ENCODE measurements at regions not wholly inside any gene's neighbourhood (a gene's known extent, or its start where the extent isn't known, plus 50 kb on each side); places are given as distances from the start of the nearest gene placed in this dataset.

DNA sequence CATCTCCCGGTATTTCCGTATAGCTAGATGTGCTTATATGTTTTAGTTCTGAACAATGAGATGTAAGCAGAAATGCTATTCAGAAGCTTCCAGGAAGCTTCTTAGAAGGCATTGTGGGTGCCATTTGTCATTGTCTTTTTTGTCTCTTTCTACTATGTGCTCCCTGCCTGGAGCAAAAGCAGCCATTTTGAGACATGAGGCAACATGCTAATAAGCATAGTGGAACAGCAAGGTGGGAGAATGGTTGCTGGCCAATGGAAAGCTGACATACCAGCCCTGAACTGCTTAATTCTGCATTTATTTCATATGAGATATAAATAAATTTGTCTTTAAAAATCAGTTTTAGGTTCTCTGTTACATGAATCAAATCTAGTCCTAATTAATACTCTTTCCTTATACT is 299.7 kb downstream of the LMO7 start:
- TF ChIP-seq MAX (IDR thresholded peaks at IDR 0.05; ENCODE audit: low read depth, low read length) = no peak
- no peak for TF ChIP-seq CTCF (IDR thresholded peaks at IDR 0.05; ENCODE audit: low read depth, low read length)
- no peak for TF ChIP-seq POLR2A (IDR thresholded peaks at IDR 0.05; ENCODE audit: extremely low read depth, insufficient read length)
- no peak for TF ChIP-seq MYC (IDR thresholded peaks at IDR 0.05; ENCODE audit: low read depth, low read length)
- H3K4me3 ChIP-seq (ENCODE audit: low read depth, low read length) = no peak overlapping the region
- DNase-seq (ENCODE audit: low read depth) = no peak

GRCh38 chr13:75934889-75935288 is 298.8 kb downstream of the LMO7 start:
- no peak for TF ChIP-seq MAX (IDR thresholded peaks at IDR 0.05; ENCODE audit: low read depth, low read length)
- no peak for TF ChIP-seq MYC (IDR thresholded peaks at IDR 0.05; ENCODE audit: low read depth, low read length)
- TF ChIP-seq POLR2A (IDR thresholded peaks at IDR 0.05; ENCODE audit: extremely low read depth, insufficient read length) = no peak
- TF ChIP-seq CTCF (IDR thresholded peaks at IDR 0.05; ENCODE audit: low read depth, low read length) = no peak
- no peak for DNase-seq (ENCODE audit: low read depth)
- H3K4me3 ChIP-seq (ENCODE audit: low read depth, low read length) = no peak overlapping the region

- no peak for DNase-seq (ENCODE audit: low read depth)
- TF ChIP-seq POLR2A (IDR thresholded peaks at IDR 0.05; ENCODE audit: extremely low read depth, insufficient read length) = no peak
- no peak for TF ChIP-seq MAX (IDR thresholded peaks at IDR 0.05; ENCODE audit: low read depth, low read length)
- TF ChIP-seq CTCF (IDR thresholded peaks at IDR 0.05; ENCODE audit: low read depth, low read length) = no peak
- TF ChIP-seq MYC (IDR thresholded peaks at IDR 0.05; ENCODE audit: low read depth, low read length) = no peak
- no peak overlapping the region for H3K4me3 ChIP-seq (ENCODE audit: low read depth, low read length)
Measured at GRCh38 chr13:75932636-75933035, 296.5 kb downstream of the LMO7 start.

GRCh38 chr13:75931116-75931515 is 295.0 kb downstream of the LMO7 start:
- H3K4me3 ChIP-seq (ENCODE audit: low read depth, low read length) = no peak overlapping the region
- no peak for DNase-seq (ENCODE audit: low read depth)
- TF ChIP-seq CTCF (IDR thresholded peaks at IDR 0.05; ENCODE audit: low read depth, low read length) = no peak
- no peak for TF ChIP-seq MYC (IDR thresholded peaks at IDR 0.05; ENCODE audit: low read depth, low read length)
- no peak for TF ChIP-seq MAX (IDR thresholded peaks at IDR 0.05; ENCODE audit: low read depth, low read length)
- no peak for TF ChIP-seq POLR2A (IDR thresholded peaks at IDR 0.05; ENCODE audit: extremely low read depth, insufficient read length)

DNA sequence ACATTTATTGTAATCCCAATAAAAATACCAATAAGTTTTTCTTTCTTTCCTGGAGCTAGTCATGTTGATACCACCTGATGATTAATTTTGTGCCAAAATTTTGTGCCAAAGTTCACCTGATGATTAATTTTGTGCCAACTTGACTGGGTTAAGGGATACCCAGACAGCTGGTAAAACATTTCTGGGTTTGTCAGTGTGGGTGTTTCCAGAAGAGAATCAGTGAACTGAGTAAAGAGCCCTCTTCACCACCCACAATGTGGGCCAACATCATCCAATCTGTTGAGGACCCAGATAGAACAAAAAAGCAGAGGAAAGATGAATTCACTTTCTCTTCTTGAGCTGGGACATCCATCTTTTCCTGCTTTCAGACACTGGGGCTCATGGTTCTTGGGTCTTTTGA is 292.9 kb downstream of the LMO7 start:
- no peak for DNase-seq (ENCODE audit: low read depth)
- TF ChIP-seq MAX (IDR thresholded peaks at IDR 0.05; ENCODE audit: low read depth, low read length) (no peak), MYC (IDR thresholded peaks at IDR 0.05; ENCODE audit: low read depth, low read length) (no peak), CTCF (IDR thresholded peaks at IDR 0.05; ENCODE audit: low read depth, low read length) (no peak), POLR2A (IDR thresholded peaks at IDR 0.05; ENCODE audit: extremely low read depth, insufficient read length) (no peak)
- no peak overlapping the region for H3K4me3 ChIP-seq (ENCODE audit: low read depth, low read length)

GRCh38 chr13:75927183-75927669 is 291.1 kb downstream of the LMO7 start:
- TF ChIP-seq POLR2A (IDR thresholded peaks at IDR 0.05; ENCODE audit: extremely low read depth, insufficient read length) (no peak), MYC (IDR thresholded peaks at IDR 0.05; ENCODE audit: low read depth, low read length) (no peak), CTCF (IDR thresholded peaks at IDR 0.05; ENCODE audit: low read depth, low read length) (no peak), MAX (IDR thresholded peaks at IDR 0.05; ENCODE audit: low read depth, low read length) (no peak)
- no peak for DNase-seq (ENCODE audit: low read depth)
- no peak overlapping the region for H3K4me3 ChIP-seq (ENCODE audit: low read depth, low read length)
